ENCODE measurements at regions not wholly inside any gene's neighbourhood (a gene's known extent, or its start where the extent isn't known, plus 50 kb on each side); places are given as distances from the start of the nearest gene placed in this dataset.

DNA sequence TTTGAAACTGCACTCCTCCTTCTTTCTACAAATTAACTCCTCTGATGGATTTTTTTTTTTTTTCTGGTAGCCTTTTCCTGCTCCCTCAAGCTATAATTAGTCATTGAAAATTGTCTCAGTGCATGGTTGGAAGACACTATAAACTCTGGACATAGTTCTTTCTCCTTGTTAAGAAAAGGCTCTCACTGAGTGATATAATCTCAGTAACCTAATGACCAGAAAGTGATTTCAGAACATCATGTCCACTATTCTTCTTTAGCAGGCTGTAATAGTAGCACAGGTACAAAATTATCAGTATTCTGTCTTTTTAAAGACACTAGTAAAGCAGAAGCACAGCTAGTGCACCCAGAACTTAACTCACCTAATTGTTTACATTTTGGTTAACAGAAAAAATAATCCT is 752.6 kb upstream of the PHF14 start:
- TF ChIP-seq, protein P1, sequence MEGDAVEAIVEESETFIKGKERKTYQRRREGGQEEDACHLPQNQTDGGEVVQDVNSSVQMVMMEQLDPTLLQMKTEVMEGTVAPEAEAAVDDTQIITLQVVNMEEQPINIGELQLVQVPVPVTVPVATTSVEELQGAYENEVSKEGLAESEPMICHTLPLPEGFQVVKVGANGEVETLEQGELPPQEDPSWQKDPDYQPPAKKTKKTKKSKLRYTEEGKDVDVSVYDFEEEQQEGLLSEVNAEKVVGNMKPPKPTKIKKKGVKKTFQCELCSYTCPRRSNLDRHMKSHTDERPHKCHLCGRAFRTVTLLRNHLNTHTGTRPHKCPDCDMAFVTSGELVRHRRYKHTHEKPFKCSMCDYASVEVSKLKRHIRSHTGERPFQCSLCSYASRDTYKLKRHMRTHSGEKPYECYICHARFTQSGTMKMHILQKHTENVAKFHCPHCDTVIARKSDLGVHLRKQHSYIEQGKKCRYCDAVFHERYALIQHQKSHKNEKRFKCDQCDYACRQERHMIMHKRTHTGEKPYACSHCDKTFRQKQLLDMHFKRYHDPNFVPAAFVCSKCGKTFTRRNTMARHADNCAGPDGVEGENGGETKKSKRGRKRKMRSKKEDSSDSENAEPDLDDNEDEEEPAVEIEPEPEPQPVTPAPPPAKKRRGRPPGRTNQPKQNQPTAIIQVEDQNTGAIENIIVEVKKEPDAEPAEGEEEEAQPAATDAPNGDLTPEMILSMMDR (IDR thresholded peaks at IDR 0.05), result no peak
- TF ChIP-seq POLR2A (IDR thresholded peaks at IDR 0.05) (no peak), POLR2AphosphoS5 (IDR thresholded peaks at IDR 0.05) (no peak), EP300 (IDR thresholded peaks at IDR 0.05) (no peak)

Measured in upper lobe of left lung (tissue), 4 donors.